Activated CD4-positive, alpha-beta T cell treated with anti-CD3 and anti-CD28 coated beads, Interleukin-2, amount 50 U/mL, for 24 hours (primary cell): ENCODE measurements at regions not wholly inside any gene's neighbourhood (a gene's known extent, or its start where the extent isn't known, plus 50 kb on each side); places are given as distances from the start of the nearest gene placed in this dataset.
"Not testable (repeated sequence)": the region's sequence is repeated elsewhere in the genome, so short reads cannot be mapped to it uniquely, and the experiment has no call there.

Experiments
- DNase-seq, 2 donors: peaks; one replicate each; pipeline ENCODE4 v3.0.0-alpha.2; 2020; ENCODE audit warnings: low read depth in 1 of 2, low spot score in 1 of 2

- no peak for DNase-seq
Observed at GRCh38 chr12:131287015-131287937, 333.6 kb downstream of the ADGRD1 start.

DNA sequence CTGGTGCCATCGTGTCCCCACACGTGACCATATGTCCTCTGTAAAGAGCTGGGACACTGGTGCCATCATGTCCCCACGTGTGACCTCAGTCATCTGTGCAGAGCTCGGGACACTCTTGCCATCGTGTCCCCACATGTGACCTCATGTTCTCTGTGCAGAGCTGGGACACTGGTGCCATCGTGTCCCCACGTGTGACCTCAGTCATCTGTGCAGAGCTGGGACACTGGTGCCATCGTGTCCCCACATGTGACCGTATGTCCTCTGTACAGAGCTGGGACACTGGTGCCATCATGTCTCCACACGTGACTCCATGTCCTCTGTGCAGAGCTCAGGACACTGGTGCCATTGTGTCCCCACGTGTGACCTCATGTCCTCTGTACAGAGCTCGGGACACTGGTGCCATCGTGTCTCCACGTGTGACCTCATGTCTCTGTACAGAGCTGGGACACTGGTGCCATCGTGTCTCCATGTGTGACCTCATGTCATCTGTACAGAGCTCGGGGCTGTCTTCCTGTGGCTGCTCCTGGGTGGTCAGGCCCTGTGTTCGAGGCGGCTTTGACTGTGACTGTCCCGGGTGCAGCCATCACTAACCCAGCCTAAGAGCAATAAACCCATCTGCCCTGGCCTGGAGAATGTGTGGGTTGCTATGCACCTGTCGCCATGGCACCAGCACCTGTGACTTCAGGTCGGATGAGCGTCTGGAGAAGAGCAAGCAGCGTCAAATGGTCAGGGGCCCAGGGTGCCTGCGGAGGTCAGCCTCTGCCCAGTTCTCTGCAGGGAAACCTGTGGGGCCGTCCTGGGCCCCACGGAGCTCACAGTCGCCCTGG lies 334.4 kb downstream of the ADGRD1 start:
- no peak for DNase-seq

DNA sequence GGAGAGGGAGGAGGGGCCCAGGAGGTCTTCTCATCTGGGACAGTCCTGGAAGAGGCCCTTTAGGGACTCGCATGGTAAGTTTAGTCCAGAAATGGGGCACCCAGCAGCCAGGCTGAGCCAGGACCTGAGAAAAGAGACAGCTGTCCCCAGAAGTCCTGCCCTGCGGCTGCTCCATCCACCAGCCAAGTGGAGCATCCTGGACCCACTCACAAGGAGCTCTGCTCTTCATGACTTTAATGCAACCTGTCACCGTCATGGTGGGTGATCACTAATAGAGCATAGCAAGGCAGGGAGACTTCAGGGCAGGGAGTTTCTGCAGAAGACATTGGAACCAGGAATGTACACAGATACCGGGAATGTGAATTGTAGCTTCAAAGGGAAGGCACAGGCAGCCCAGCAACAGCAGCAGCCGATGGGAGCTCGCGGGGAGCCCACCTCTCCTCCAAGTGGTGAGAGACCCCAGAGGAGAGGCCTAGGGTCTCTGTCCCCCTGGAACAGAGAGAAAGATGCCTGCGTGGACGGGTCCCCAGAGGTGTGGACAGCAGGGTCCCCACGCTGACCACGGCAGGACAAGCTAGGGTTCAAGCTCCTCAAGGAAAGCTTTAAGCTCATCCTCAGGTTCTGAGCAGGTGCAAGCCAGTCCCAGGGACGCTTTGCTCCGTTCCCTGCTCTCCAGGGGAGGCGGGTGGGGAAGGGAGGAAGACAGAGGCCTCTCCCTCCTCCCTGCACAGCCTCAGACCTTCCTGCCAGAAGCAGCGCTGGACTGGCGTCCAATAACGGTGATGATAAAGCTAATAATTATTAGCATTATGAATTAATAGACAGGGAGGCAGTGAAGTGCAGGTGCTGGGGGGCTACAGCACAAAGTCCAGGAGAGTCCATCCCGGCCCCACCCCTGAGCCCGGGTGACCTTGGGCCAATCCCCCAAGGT lies 335.3 kb downstream of the ADGRD1 start:
- DNase-seq, result not testable (repeated sequence)

GRCh38 chr12:131289807-131290206 lies 336.1 kb downstream of the ADGRD1 start:
- DNase-seq, result not testable (repeated sequence)

- DNase-seq, result no peak
Observed at GRCh38 chr12:131290255-131290959, 336.7 kb downstream of the ADGRD1 start.

- DNase-seq, result not testable (repeated sequence)
Observed at GRCh38 chr12:131293071-131294015, 339.6 kb downstream of the ADGRD1 start.

- not testable (repeated sequence) for DNase-seq
Observed at GRCh38 chr12:131294716-131295115, 341.0 kb downstream of the ADGRD1 start.

GRCh38 chr12:131295117-131295516 lies 341.4 kb downstream of the ADGRD1 start:
- DNase-seq, result not testable (repeated sequence)

- not testable (repeated sequence) for DNase-seq
Observed at GRCh38 chr12:131295559-131295958, 341.9 kb downstream of the ADGRD1 start.

DNA sequence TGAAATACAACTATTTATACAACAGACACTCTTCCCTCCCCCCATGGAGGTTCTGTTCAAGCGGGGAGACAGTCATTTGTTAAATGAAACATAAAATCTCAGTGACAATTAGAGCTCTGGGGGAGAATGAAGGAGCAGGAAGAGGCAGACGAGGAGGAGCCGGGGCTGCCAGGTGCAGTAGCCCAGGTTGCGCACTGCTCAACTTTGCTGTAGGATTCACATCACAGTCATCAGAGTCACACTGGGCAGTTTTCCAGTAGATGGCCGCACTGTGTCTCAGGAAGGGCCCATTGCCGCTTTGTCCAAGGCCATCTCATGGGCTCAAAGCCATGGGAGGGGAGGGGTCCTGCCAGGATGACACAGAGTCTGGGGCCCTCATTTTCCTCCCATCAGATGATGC lies 342.4 kb downstream of the ADGRD1 start:
- DNase-seq, result not testable (repeated sequence)

DNA sequence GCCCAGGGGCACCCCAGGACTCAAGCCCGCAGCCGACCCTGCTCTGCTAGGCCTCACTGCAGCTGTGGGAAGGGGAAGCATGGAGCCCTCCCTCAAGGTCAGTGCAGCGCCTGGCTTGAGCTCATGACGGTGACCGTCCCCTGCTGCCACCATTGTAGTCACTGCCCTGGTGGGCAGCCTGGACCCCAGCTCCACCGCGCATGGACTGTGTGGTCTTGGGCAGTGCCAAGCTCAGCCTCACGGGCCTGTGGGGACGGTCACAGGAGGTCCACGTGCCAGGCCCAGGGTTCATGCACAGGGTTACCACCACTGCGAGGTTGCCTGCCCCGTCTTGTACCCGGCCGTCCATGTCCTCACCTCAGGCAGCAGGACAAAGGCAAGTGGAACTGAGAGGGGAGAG lies 342.9 kb downstream of the ADGRD1 start:
- DNase-seq, result not testable (repeated sequence)

DNA sequence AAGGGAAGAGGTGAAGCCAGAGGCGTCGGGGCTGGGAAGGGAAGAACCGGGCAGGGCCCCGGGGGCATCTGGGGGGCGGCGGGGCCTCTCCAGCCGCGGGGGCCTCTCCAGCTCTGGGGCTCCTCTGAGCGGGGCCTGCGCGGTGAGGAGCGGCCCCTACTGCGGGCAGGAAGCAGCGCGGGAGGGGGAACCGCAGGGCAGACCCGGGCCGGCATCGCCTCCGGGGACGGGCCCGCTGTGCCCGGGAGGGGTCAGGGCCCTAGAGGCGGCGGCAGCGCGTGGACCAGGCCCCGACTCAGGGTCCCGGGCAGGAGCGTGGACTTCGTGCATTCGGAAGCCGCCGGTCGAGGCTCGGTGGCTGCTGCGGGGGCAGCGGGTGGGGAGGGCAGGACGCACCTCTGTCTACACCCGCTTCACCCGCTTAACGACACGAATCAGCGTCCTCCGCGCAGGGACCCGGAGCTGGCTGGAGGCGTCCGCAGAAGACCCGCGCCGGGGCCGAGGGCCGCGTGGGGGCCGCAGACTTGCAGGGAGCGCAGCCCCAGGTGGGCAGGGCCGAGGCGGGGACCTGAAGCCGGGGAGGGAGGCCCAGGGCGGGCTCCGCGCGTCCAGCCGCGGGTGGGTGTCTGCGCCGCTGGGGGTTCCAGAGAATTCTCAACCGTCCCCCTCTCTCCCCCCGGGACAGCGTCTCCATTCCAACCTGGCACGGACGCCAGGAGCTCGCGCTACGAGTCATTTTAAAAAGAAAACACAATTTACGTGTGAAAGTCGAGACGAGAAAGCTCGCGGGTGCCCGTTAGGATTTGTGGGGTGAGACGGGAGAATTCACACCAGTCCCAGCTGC lies 345.0 kb downstream of the ADGRD1 start:
- DNase-seq, result not testable (repeated sequence)

DNA sequence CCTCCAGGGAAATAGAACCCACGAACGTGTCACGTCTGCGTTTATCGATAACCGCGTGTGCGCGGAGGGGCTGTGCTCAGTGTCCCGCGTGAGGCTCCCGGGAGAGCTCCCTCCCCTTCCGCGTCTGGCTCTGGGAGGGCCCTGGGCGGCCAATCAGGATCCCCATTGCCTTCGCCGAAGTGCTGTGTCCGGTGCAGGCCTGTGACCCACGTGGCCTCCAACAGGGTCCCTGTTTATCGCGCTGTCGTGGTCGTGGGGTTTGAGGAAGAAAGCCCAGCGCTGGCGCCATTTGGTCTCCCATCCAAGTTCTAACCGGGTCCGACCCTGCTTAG lies 345.6 kb downstream of the ADGRD1 start:
- not testable (repeated sequence) for DNase-seq

DNA sequence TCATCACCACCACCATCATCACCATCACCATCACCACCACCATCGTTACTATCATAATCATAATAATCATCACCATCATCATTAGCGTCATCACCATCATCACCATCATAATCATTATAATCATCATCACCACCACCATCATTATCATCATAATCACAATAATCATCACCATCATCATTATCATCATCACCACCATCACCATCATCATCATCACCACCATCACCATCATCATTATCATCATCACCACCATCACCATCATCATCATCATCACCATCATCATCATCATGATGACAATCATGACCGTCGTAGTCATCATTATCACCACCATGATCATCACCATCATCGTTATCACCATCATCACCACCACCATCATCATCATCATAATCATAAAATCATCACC lies 349.9 kb downstream of the ADGRD1 start:
- not testable (repeated sequence) for DNase-seq

- DNase-seq, result not testable (repeated sequence)
Observed at GRCh38 chr12:131304642-131305041, 350.9 kb downstream of the ADGRD1 start.

DNA sequence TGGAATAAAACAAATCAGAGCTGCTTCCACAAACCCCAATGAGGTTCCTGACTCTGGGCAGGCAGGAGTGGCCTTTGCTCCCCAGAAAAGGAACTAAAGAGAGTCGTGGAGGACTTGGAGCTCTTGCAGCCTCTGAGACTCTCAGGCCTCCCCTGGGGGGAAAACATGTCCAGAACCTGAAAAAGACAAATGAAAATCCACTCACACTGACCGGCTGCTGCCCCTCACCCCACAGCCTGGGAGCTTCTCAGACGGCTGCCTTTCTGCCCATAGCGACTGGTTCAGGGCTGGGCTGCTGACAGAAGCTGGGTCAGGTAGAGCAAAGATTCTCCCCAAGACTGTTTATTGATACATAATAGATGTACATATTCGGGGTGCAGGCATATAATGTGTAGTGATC lies 356.0 kb downstream of the ADGRD1 start:
- no peak for DNase-seq

GRCh38 chr12:131310227-131310969 lies 356.7 kb downstream of the ADGRD1 start:
- DNase-seq, result not testable (repeated sequence)
